ENCODE measurements at regions not wholly inside any gene's neighbourhood (a gene's known extent, or its start where the extent isn't known, plus 50 kb on each side); places are given as distances from the start of the nearest gene placed in this dataset.

DNA sequence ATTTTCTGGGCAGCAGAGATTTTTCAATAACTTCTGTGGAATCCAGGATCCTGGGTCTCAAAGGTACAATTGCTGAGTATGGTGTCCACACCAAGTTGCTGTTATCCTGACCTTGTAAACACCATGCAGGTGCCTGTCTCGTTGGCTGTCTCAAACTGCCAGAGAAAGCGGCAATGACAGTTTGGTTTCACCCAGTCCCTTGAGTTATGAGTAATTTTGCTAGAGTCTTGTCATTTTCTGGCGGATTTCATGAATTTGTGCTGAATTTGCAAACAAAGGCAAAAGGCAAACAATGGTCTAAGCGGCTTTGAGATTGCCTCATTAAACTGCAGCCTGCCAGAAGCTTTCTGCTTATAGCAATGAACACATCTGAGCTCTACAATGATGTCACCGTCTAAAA lies 847.9 kb downstream of the RAB28 start:
- no peaks in the 10 kb centered on the region for H3K9me3 ChIP-seq (ENCODE audit: low read length)
- H3K4me2 ChIP-seq (ENCODE audit: low read depth, low read length), result no peak overlapping the region
- BruUV-seq (replicated peaks), result no TSS peak
- no peaks in the 10 kb centered on the region for H4K20me1 ChIP-seq (ENCODE audit: insufficient read depth, low read length)
- CTCF ChIA-PET (ENCODE audit: low intra/inter-chr PET ratio, low total read pairs), result no interaction called here
- 2% methylated on average over 5 of the region's 5 CpGs for WGBS (ENCODE audit: low lambda C conversion rate)
- no peak overlapping the region for H3K4me3 ChIP-seq (replicated peaks in 1 of 3; ENCODE audit: insufficient read depth in 1 of 3, low read depth in 2 of 3, low read length in 3 of 3)
- DNase-seq (ENCODE audit: low spot score) (no peak), FAIRE-seq (no peak), ATAC-seq (no peak)
- no peak overlapping the region for H3K9ac ChIP-seq (ENCODE audit: insufficient read depth, low read depth, low read length)
- intact Hi-C loops (cut with micrococcal nuclease; ENCODE audit: unreplicated experiment), result no loop called here
- POLR2A ChIA-PET, result no interaction called here
- no peak for TF ChIP-seq ZFP90 (CRISPR knock-in tag; IDR thresholded peaks at IDR 0.05; ENCODE audit: borderline replicate concordance)
- no peak for TF ChIP-seq SKI (IDR thresholded peaks at IDR 0.05; ENCODE audit: partially characterized antibody)
- no peak for TF ChIP-seq ZMYM2 (CRISPR knock-in tag; IDR thresholded peaks at IDR 0.05)
- TF ChIP-seq, protein P1, sequence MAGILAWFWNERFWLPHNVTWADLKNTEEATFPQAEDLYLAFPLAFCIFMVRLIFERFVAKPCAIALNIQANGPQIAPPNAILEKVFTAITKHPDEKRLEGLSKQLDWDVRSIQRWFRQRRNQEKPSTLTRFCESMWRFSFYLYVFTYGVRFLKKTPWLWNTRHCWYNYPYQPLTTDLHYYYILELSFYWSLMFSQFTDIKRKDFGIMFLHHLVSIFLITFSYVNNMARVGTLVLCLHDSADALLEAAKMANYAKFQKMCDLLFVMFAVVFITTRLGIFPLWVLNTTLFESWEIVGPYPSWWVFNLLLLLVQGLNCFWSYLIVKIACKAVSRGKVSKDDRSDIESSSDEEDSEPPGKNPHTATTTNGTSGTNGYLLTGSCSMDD (CRISPR knock-in tag; IDR thresholded peaks at IDR 0.05), result no peak
- TF ChIP-seq, protein P2, sequence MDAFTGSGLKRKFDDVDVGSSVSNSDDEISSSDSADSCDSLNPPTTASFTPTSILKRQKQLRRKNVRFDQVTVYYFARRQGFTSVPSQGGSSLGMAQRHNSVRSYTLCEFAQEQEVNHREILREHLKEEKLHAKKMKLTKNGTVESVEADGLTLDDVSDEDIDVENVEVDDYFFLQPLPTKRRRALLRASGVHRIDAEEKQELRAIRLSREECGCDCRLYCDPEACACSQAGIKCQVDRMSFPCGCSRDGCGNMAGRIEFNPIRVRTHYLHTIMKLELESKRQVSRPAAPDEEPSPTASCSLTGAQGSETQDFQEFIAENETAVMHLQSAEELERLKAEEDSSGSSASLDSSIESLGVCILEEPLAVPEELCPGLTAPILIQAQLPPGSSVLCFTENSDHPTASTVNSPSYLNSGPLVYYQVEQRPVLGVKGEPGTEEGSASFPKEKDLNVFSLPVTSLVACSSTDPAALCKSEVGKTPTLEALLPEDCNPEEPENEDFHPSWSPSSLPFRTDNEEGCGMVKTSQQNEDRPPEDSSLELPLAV (CRISPR knock-in tag; conservative IDR thresholded peaks at IDR 0.05; ENCODE audit: low read depth), result no peak
- no peak for TF ChIP-seq RXRA (CRISPR knock-in tag; IDR thresholded peaks at IDR 0.05)
- TF ChIP-seq, protein P3, sequence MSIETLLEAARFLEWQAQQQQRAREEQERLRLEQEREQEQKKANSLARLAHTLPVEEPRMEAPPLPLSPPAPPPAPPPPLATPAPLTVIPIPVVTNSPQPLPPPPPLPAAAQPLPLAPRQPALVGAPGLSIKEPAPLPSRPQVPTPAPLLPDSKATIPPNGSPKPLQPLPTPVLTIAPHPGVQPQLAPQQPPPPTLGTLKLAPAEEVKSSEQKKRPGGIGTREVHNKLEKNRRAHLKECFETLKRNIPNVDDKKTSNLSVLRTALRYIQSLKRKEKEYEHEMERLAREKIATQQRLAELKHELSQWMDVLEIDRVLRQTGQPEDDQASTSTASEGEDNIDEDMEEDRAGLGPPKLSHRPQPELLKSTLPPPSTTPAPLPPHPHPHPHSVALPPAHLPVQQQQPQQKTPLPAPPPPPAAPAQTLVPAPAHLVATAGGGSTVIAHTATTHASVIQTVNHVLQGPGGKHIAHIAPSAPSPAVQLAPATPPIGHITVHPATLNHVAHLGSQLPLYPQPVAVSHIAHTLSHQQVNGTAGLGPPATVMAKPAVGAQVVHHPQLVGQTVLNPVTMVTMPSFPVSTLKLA (IDR thresholded peaks at IDR 0.05), result no peak
- TF ChIP-seq NFIB (CRISPR knock-in tag; IDR thresholded peaks at IDR 0.05; ENCODE audit: borderline replicate concordance), result no peak
- TF ChIP-seq, protein P4, sequence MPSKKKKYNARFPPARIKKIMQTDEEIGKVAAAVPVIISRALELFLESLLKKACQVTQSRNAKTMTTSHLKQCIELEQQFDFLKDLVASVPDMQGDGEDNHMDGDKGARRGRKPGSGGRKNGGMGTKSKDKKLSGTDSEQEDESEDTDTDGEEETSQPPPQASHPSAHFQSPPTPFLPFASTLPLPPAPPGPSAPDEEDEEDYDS (CRISPR knock-in tag; IDR thresholded peaks at IDR 0.05), result no peak
- TF ChIP-seq MTA1 (CRISPR knock-in tag; IDR thresholded peaks at IDR 0.05; ENCODE audit: borderline replicate concordance), result no peak
- TF ChIP-seq ZKSCAN8 (CRISPR knock-in tag; IDR thresholded peaks at IDR 0.05; ENCODE audit: borderline replicate concordance), result no peak
- TF ChIP-seq POLR2A (IDR thresholded peaks at IDR 0.05; ENCODE audit: insufficient read depth in 1 of 2, low read depth in 2 of 2, low read length in 2 of 2), result no peak
- TF ChIP-seq RELA (CRISPR knock-in tag; IDR thresholded peaks at IDR 0.05), result no peak
- TF ChIP-seq TAF15 (IDR thresholded peaks at IDR 0.05; ENCODE audit: low read depth, low read length, poor library complexity, severe bottlenecking), result no peak
- no peak for TF ChIP-seq ZNF709 (CRISPR knock-in tag; IDR thresholded peaks at IDR 0.05)
- TF ChIP-seq NFE2L2 (IDR thresholded peaks at IDR 0.05; ENCODE audit: low read length), result no peak
- no peak for TF ChIP-seq ZNF180 (CRISPR knock-in tag; IDR thresholded peaks at IDR 0.05; ENCODE audit: borderline replicate concordance, low read depth)
- TF ChIP-seq, protein P5, sequence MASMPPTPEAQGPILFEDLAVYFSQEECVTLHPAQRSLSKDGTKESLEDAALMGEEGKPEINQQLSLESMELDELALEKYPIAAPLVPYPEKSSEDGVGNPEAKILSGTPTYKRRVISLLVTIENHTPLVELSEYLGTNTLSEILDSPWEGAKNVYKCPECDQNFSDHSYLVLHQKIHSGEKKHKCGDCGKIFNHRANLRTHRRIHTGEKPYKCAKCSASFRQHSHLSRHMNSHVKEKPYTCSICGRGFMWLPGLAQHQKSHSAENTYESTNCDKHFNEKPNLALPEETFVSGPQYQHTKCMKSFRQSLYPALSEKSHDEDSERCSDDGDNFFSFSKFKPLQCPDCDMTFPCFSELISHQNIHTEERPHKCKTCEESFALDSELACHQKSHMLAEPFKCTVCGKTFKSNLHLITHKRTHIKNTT (CRISPR knock-in tag; IDR thresholded peaks at IDR 0.05), result no peak
- H3K27ac ChIP-seq (ENCODE audit: extremely low read length, insufficient read depth, low read length), result no peak overlapping the region
- no peaks in the 10 kb centered on the region for H3K79me2 ChIP-seq (ENCODE audit: insufficient read depth, low read length)
- in situ Hi-C loops (cut with HindIII; ENCODE audit: extremely low pct_ligation_motif_present, low pct_unique_long_range_greater_than_20kb), result loop anchor here (25.0 kb wide), 1 partner anchor 1174 kb away; no protein-coding TSS in a partner anchor
- H2AFZ ChIP-seq (ENCODE audit: low read length), result no peak overlapping the region
- no peaks in the 10 kb centered on the region for H3K27me3 ChIP-seq (ENCODE audit: control insufficient read depth in 1 of 2, insufficient read depth in 2 of 2, low read length in 2 of 2)
- no peaks in the 10 kb centered on the region for H3K36me3 ChIP-seq (replicated peaks in 1 of 2; ENCODE audit: control insufficient read depth in 1 of 2, insufficient read depth in 2 of 2, low read length in 2 of 2)
- no peaks in the 10 kb centered on the region for H3K4me1 ChIP-seq (ENCODE audit: insufficient read depth, low read length)

All from HepG2 (cell line).